Stimulated activated CD8-positive, alpha-beta memory T cell treated with anti-CD3 and anti-CD28 coated beads, Interleukin-4, amount 100 ng/mL, for 1 hour (primary cell): ENCODE measurements at regions not wholly inside any gene's neighbourhood (a gene's known extent, or its start where the extent isn't known, plus 50 kb on each side); places are given as distances from the start of the nearest gene placed in this dataset.
A peak's percentile ranks its signal among the peaks of the same experiment; 100 is the strongest.

Experiments used
- DNase-seq, 2 donors: peaks; one replicate each; pipeline ENCODE4 v3.0.0-alpha.2; 2020; ENCODE audit warnings: low read depth in 2 of 2, low spot score in 1 of 2

DNA sequence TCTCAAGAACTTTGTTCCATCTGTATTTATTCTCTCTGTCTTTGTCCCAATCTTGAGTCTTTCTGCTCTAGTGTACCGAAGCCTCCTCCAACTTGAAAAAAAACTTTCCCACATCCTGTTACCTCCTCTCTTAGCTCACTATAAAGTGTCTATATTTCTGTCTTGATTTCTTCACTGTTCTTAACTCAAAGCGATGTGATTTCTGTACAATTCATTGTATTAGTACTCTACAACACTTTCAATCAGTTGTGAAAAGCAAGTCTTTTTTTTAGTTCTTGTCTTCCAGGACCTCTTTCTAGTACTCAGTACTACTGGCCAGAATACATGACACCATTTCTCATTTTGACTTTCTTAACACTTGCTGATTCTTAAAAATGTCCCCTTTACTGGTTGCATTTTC lies 353.5 kb upstream of the SATB1 start:
- no peak for DNase-seq

DNA sequence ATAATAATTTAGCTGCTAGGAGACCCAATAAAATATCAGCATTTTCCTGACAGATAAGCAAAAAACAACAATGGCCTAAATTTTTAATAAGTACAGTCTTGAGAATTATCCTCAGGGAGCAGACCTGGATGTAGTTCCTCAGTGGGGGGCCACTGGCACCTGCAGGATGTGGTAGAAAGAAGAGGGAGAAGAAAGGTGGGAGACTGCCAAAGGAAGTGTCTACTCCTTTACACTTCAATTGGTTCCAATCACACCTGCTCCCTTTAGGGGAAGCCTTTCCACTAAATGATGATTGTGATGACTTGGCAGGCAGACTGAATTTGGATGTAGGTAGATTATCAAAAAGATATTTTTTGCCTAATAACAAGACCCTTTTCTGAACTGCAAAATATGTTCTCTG lies 353.0 kb upstream of the SATB1 start:
- no peak for DNase-seq

DNA sequence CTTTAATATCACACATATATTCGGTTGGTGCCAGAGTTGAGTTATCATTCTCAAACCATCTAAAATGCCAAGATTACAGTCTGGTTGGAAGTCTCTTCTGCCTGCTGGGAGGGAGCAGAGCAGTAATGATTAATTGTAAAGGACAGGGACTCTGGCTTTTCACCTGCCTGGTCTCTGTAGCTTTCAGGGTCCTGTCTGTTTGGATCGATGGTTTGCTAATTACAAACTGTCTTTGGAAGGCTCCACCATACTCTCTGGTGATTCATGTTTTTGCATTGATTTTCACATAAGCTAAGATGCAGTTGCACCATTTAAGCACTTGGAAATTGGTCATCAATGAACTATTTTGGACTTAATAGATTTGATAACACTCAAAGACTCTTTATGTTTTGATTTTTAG lies 350.4 kb upstream of the SATB1 start:
- no peak for DNase-seq

DNA sequence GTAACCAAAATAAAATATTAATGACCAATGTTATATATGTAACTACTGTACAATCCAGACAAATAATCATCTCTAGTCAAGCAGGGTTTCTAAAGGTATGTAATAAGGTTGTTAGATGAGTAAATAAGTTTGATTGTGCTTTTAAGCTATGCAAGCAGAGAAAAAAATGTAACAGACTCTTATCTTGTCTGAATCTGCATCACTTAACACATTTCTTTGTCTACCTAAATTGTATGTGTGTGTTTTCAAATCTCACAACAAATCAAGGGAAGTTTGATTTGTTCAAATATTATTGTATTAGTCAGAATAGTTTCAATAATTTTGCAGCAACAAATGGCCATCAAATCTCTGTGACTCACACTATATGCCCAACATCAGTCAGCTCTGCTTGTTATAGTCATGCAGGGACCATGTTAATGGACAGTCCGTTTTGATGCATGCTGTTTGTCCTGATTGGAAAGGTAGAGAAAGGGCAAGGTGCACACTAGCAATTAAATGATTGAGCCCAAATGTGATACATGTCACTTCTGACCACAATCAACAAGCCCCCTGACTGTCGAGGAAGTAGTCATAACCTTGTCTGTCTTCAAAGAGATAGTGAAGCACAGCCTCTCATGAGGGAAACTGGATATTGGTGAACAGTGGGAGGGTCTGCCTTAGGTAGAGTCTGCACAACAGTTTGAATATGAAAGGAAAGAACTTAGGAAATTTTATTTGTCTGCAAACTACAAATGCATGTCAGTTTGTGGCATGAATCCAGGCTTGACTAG lies 349.4 kb upstream of the SATB1 start:
- no peak for DNase-seq

DNA sequence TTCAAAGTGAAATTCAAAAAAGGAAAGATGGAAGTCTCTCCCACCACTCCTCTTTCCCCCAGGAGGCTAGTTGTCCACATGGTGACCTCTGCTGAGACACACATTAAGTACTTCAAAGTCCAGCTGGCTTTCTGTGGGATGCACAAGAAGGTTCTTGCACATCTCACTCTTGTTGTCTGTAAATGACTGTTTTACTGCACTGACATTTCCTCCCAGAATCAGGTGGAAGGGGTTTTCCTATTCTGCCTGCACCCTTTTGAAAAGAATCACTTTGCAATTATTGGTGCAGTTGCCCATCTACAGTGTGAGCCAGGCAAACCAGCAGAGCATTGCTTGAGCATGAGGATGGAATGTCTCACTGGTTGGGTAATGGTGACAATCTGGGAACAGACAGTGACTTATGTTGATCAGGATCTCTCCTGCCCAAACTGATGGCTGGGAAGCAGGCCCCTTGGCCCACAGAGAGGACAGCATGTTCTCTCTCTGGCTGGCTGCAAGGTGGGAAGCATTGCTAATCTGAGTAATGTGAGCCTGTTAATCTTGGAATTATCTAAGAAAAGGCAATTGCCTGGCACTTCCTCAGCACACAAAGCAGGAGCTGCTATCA lies 347.7 kb upstream of the SATB1 start:
- no peak for DNase-seq

DNA sequence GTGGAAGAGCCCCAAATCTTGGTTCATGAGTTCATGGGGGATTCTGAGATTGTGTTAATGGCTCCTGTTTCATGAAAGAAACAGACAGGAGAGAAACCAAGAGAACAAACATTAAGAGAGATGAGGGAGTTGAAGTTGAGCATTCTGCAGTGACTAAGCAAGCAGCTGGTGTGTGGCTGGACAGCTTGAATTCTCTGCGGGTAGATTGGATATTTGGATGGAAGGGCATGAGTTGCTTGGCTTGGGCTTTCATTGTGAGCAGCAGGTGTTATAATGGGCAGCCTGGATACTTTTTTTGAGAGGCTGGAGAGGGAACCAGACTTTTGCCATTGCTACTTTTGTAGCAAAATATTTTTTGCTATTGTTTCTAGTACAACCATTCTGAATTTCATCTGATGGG lies 346.8 kb upstream of the SATB1 start:
- no peak for DNase-seq

DNA sequence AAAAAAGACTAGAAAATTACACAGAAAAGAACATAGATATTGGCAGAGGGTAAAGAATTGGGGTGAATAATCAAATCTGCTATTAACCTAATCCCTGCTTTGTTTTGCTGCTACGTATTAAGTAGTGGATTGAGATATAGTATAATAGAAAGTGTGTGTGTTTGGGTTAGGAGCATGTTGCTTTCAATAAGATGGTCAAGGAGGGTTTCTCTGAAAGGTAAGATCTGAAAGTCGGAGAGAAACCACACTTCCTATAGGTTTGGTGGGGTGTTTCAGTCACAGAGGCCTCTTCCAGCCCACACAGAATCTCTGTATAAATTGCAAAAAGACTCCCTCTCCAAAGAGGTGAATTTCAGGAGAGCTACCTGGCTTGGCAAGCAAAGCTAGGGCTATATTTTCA lies 345.7 kb upstream of the SATB1 start:
- no peak for DNase-seq

DNA sequence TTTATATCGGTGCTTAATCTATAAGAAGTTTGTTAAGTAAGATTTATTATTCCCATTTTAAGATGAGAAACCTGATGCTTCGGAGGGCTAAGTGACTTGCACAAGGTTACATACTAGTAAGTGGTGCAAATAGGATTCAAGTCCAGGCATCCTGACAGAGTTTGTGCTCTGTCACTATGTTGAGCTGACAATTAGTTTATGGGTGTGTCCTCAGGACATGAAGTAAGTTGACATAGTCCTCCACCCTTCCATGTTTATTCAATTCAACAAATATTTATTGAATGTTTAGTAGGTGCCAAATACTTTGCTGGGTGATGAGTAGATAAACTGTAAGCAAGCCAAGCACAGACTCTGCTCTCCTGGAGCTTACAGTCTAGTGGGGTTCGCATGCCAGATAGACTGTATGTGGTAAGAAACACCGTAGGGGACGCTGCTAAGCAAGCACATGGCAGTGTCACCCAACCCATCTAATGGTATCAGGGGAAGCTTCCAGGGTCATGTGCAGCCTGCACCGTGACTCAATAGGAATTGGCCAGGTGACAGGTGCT lies 342.7 kb upstream of the SATB1 start:
- no peak for DNase-seq

DNA sequence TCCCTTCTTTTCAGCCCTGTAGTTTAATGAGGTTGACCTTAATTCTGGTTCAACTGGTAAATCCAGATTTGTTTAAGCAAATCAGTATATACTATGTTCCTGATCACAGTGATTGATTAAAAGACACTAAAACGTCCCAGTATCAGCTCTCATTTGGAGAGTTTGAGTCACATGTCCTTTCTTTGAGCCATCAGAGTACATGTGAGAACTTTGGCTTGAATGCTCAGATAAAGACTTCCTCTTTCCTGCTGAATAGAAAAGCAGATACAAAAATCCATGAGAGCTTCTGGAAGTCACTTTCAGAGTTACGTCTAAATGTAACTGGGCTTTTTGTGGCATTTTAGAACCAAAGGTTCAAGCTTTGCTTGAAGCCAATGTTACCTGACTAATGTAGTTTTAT lies 341.8 kb upstream of the SATB1 start:
- DNase-seq: no peak

DNA sequence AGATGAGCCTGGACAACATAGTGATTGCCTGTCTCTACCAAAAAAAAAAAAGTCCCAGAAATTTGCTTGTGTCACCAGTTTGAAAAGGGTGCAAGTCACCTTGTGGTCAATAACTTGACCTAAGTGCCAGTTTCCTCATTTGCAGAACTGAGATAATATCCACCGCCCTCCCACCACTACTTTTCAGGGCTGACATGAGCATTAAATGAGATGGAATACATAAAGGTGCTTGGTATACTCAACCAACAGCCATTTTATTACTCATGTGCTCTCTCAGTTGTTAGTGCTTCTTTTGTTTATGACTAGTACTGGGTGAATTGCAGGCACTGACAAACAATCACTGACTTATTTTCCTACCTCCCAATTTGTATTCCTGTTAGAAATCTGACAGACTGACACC lies 340.5 kb upstream of the SATB1 start:
- DNase-seq: no peak

DNA sequence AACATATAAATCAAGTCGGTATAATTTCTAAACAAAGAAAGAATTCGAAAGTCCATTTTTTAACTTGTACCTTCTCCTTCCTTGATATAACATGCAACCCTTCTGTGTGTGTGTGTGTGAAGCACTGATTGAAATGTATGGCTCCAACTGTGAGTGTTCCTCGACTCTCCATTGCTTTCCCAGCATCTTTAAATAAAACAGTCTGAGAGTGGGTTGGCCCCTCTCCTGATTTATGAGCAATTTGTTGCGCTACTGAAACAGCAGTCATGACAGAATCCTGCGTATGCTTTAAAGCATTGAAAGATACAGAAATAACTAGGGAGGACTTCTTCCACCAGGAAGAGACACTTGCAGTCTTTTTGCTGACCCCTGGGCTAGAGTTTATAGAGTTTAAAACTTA lies 340.0 kb upstream of the SATB1 start:
- no peak for DNase-seq

DNA sequence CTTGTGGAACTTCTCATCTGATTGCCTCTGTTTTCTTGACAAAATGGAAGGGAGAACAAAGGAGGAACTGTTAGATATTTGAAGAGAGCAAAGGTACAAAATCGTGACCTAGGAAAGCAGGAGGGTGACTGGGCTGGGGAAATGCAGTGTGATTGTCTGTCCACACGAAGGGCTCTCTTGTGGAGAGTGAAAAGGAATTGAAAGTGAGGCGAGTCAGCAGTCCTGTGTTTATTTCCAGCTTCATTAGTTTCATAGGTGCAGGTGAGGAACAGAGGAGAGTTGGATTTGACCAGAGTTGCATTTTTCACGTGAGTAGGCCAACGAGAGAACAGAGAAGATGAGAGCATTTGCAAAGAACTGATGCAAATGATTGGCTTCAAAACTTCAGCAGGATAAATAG lies 336.4 kb upstream of the SATB1 start:
- DNase-seq: no peak

DNA sequence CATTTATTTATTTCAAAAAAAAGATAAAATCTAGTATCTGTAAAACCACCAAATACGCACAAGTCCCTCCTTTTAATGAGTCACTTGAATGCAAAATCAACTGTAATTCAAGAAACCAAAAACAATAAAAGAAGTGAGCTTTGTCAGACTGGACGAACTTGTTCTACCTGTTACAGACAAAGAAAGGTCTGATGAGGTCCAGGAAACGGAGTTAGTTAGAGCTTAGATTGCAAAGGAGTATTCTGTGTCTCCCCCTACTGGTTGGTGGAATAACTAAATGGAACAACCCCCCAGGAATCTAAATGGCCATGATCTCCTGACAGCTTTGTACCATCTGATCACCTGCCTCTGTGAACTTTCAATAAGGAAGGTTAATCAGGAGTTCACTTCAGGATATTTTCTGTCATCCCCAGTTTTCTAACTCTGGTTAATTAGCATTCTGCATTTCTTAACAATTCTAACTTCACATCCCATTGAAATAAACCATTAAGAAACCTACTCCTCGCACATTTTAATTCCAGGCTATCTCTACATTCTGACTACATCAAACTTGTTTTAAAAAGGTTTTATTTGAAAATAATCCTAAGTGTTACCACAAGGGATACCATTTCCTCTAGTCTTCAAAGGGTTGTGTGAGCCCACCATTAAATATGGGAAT lies 333.0 kb upstream of the SATB1 start:
- no peak for DNase-seq

DNA sequence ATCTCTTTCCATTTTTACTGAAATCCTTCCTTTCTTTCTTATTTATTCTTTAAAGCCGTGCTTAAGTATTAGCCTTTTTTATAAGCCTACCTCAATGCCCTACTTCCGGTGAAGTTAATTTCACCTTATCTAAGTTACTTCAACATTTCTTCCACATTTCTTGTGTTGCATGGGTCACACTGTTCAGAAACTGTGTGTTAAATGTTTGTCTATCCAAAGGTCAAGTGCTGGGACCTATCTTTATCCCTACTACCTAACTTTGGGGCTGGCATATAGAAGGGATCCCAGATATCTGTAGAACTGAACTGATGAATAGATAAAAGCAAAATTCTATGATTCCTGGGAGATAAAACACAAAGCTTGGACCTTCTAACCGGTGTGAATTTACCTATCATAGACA lies 332.3 kb upstream of the SATB1 start:
- no peak for DNase-seq

DNA sequence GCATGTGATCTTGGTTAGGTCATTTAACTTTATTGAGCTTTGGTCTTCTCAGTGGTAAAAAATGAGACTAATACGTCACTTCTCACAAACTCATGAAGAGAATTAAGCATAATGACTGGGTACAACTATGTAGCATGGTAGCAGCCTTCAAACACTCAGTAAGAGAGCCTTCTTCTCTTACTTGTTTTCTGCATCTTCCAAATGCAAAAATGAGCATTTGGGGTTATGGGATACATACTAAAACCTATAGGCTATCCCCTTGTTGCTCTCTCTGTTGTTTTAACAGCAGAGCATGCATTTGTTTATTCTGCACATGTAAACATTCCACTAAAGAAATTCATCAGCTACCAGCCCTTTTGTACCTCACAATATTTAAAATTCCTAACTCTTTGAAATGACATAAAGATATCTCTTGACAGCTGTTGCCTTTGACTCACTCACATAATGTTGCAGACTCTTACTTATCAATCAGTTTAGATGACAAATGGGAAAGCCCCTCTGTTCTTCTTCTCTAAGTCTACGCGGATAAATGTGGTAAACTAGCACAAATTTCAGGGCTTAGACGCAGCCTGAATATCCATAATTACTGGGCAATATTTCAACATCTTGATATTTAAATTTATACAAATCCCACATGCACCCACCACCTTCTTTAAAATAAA lies 327.3 kb upstream of the SATB1 start:
- DNase-seq: no peak

DNA sequence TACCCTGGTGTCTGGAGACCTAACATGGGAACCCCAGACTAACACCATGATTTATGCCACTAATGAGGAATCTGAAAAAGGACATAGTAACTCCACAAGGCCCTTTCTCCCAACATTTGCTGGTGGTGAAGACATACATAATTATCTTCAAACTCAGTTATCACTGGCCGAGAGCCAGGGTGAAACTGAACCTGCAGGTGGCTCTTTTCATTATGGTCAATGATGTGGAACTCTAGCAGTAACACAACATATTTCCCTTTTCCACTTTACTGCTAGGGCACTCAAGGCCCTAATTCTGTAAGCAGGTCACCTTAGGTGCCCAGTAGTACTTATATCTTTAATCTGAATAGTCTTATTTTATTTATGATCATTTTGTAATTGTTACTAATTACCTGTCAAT lies 326.4 kb upstream of the SATB1 start:
- DNase-seq: no peak

DNA sequence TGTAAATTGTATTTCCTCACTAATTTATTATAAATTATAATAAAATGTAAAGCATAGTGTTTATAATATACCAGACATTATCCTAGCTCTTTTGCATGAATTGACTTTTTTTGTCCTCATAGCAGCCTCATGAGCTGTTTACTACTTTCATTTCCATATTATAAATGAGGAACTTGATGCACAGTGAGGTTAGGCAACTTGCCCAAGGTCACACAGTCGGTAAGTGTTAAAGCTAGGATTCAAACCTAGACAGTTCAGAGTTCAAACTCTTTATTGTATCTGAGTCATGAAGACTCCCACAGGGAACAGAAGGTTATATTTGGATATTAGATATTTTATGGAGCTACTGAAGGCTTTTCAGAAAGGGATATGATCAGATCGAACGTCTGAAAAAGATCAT lies 322.2 kb upstream of the SATB1 start:
- no peak for DNase-seq

DNA sequence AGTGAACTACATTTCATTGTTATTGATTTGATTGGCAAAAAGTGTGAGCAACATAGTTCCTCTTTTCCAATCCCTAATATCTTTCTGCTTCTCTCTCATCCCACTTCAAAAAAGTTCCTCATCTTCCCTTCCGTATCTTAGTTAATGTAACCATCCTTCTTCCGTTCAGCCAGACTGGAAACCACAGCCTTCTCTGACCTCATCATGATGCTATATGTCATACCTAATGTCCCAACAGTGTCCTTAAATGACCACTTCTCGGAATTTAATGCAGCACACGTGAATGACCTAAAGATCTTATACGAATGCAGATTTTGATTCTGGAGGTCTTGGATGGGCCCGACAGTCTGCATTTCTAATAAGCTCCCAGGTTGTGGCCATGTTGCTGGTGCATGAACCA lies 320.3 kb upstream of the SATB1 start:
- DNase-seq: no peak

DNA sequence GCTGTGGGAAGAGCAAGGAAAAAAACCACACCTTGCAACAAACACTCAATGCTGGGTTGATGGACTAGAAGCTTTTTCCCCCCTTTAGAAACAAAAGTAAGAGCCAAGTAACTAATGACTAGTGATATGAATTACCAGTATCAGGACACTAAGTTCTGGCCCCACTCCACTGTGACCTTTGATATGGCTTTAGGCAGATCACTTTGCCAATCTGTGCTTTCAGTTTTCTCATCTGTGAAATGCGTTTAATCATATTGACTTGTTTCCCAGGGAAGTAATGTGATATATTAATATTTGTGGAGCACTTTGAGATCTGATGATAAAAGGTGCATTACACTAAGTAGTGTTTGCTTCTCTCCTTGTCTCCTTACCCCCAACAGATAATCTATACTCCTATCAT lies 319.3 kb upstream of the SATB1 start:
- DNase-seq: no peak

DNA sequence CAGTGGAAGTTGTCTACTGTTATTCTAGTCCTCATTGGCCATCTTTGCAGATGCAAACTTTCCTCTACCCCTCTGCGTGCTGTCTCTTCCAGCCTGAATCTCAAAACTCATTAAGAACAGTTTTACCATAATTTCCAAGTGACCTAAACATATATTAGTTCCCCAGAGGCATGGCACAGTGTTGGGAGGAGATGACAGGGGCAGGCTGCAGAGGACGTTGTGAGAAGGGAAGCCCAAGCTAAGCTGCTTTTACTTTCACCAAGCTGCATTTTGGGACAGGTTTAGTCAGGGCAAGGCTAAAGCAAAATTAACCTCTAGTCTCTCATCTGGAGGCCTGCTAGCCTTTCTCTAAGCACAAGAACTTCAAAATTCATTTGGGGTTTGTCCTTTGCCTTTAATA lies 318.6 kb upstream of the SATB1 start:
- no peak for DNase-seq

DNA sequence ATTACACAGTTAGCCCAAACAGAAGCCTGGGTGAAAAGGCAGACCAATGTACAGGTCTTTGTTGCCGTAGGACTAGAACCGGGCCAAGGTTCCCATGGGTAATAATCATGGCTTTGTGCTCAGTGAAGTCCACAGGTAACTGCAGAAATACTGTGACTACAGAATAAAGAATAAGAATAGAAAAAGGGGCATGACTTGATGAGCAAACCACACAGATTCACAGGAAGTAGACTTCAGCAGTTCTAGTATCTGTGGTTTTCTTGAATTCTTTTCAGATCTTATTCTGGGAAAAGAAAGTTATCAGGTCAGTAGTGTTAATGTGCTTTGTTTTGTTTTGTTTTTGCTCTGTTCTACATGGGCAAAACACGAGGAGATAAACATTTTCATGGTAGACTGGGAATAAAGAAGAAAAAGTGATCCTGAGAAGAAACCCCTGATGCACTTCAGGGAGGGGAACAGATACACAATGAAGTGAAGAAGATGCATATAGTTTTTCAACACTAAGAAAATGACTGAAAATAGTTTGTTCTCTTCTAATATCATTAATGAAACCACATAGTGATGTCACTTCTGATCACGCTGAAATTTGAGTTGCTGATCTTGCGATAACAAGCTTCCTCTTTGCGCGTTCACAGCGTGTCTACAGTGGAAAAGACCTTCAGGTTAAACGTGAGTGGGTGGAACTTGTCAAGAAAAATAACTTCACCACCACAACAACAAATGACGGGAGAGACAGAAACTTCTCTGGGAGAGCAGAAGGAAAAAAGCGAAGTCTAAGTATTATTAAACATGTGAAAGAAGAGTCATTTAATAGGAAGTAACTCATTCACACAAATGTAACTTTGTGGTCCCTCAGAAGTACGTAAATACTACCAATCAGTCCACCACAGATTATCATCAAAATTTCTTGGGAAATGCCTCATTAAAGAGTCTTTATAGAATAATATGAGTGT lies 315.8 kb upstream of the SATB1 start:
- DNase-seq: peak; percentile 24 to 38
